ENCODE measurements at regions not wholly inside any gene's neighbourhood (a gene's known extent, or its start where the extent isn't known, plus 50 kb on each side); places are given as distances from the start of the nearest gene placed in this dataset.

DNA sequence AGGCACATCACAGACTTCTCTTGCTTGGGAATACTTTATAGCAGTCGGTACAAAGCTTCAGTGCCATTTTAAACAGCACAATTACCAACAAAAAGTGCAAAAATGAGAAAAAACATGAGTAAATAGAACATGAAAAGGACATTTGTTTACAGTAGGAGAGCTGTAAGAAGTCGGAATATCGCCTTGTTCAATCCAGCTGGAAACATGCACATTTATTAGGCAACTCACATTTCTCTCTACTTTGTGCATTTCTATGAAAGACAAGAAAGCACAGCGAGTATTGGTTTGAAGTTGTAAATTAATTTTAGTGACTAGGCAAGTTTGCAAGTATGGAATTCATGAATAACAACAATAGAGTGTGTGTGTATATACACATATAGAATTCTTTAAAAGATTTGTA is 484.7 kb downstream of the DACH1 start:
- H3K36me3 ChIP-seq (ENCODE audit: insufficient read depth, insufficient read length, low read length): no peaks in the 10 kb centered on the region
- H3K4me1 ChIP-seq (ENCODE audit: insufficient read depth, insufficient read length): no peaks in the 10 kb centered on the region
- H3K27me3 ChIP-seq (ENCODE audit: insufficient read depth, insufficient read length): no peaks in the 10 kb centered on the region
- TF ChIP-seq YY1 (IDR thresholded peaks at IDR 0.05; ENCODE audit: insufficient read depth, insufficient read length): no peak
- TF ChIP-seq SUZ12 (IDR thresholded peaks at IDR 0.05; ENCODE audit: extremely low read depth, insufficient read depth, insufficient read length): no peak
- no peak for TF ChIP-seq ZNF274 (IDR thresholded peaks at IDR 0.05; ENCODE audit: low read depth, low read length)
- H3K9ac ChIP-seq (ENCODE audit: insufficient read length, low read depth): no peak overlapping the region
- H3K4me3 ChIP-seq (ENCODE audit: insufficient read length, low read depth): no peak overlapping the region
- H3K9me3 ChIP-seq (ENCODE audit: insufficient read depth, low read length): no peaks in the 10 kb centered on the region
- no peak for DNase-seq (ENCODE audit: low read depth, low spot score)

DNA sequence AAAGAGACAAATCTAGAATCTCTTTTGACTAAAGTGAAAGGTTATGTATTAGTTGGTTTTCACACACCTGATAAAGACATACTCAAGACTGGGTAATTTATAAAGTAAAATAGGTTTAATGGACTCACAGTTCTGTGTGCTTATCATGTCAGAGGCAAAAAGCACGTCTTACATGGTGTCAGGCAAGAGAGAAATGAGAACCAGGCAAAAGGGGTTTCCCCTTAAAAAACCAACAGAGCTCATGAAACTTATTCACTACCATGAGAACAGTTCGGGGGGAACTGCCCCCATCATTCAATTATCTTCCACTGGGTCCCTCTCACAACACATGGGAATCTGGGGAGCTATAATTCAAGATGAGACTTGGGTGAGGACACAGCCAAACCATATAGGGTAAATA is 486.8 kb downstream of the DACH1 start:
- H3K36me3 ChIP-seq (ENCODE audit: insufficient read depth, insufficient read length, low read length): no peaks in the 10 kb centered on the region
- no peak overlapping the region for H3K9ac ChIP-seq (ENCODE audit: insufficient read length, low read depth)
- no peak overlapping the region for H3K4me3 ChIP-seq (ENCODE audit: insufficient read length, low read depth)
- H3K27me3 ChIP-seq (ENCODE audit: insufficient read depth, insufficient read length): no peaks in the 10 kb centered on the region
- DNase-seq (ENCODE audit: low read depth, low spot score): no peak
- no peak for TF ChIP-seq SUZ12 (IDR thresholded peaks at IDR 0.05; ENCODE audit: extremely low read depth, insufficient read depth, insufficient read length)
- no peak for TF ChIP-seq YY1 (IDR thresholded peaks at IDR 0.05; ENCODE audit: insufficient read depth, insufficient read length)
- TF ChIP-seq ZNF274 (IDR thresholded peaks at IDR 0.05; ENCODE audit: low read depth, low read length): no peak
- H3K9me3 ChIP-seq (ENCODE audit: insufficient read depth, low read length): no peaks in the 10 kb centered on the region
- H3K4me1 ChIP-seq (ENCODE audit: insufficient read depth, insufficient read length): no peaks in the 10 kb centered on the region

DNA sequence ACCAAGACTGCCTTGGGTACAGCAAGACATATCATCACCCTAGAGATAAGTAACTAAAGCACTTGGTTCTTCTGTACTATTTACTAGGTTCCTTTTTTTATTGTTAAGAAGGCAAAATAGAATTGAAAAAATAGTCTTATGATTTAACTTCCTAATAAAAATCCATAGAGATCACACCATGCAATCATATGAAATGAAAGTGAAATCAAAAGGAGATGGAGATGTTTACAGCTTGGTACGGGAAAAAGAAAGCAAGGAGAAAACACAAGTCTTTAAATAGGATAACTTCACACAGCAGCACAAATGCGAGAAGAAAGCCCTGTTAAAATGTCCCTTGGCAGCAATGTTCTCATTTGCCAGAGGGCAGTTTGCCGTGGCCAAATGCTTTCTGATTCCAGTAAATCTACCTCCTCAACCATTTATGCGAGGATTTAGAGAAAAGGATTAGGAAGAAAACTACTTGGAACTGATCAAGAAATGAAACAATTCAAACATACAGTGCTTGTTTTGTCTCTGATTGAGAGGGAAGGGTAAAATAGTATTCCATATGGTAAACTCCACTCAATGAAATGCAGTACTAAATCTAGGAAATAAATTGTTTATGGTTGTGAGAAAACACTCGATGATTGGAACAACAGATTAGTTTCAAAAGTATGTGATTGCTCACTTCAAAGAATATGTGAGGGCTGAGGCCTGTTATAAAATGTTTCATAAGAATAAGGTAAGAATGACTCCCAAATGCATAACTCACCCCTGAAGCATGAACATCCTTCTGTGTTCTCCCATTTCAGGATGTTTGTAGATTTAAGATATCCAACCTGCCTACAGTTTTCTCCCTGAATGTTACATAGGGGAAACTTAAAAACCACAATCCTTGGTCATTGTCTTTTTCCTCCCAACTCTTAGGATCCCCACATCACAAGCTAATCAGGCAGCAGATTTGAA is 487.8 kb downstream of the DACH1 start:
- Histone ChIP-seq H3K27me3 (ENCODE audit: insufficient read depth, insufficient read length) (no peaks in the 10 kb centered on the region), H3K9me3 (ENCODE audit: insufficient read depth, low read length) (no peaks in the 10 kb centered on the region), H3K36me3 (ENCODE audit: insufficient read depth, insufficient read length, low read length) (no peaks in the 10 kb centered on the region), H3K4me1 (ENCODE audit: insufficient read depth, insufficient read length) (no peaks in the 10 kb centered on the region), H3K4me3 (ENCODE audit: insufficient read length, low read depth) (no peak overlapping the region), H3K9ac (ENCODE audit: insufficient read length, low read depth) (no peak overlapping the region)
- no peak for DNase-seq (ENCODE audit: low read depth, low spot score)
- TF ChIP-seq ZNF274 (IDR thresholded peaks at IDR 0.05; ENCODE audit: low read depth, low read length) (no peak), YY1 (IDR thresholded peaks at IDR 0.05; ENCODE audit: insufficient read depth, insufficient read length) (no peak), SUZ12 (IDR thresholded peaks at IDR 0.05; ENCODE audit: extremely low read depth, insufficient read depth, insufficient read length) (no peak)

DNA sequence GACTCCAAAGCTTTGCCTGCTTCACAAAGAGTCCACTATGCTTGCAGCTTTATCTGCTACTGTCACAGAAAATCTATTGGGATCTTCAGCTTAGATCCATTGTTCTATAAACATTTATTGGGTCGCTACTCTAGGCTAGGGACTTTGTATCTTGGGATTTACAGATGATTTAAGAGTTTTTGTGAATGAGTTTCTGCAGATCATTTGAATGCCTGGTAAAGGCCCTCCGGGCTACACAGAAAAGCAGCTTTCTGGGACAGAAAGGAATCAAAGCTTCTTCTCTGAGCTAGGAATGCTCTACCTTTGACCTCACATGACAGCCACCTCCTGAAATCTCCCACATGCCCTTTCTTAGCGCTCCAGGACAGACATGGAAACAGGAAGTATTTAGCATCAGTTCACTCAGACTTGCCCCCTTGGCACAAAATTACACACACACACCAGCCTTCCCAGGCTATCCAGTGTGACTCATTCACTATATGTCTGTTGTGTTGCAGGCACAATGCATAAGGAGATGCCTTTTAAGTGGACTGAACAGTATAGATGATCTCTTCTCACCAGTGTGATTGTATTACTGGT is 492.4 kb downstream of the DACH1 start:
- no peak overlapping the region for H3K4me3 ChIP-seq (ENCODE audit: insufficient read length, low read depth)
- no peaks in the 10 kb centered on the region for H3K36me3 ChIP-seq (ENCODE audit: insufficient read depth, insufficient read length, low read length)
- H3K27me3 ChIP-seq (ENCODE audit: insufficient read depth, insufficient read length): no peaks in the 10 kb centered on the region
- no peak for DNase-seq (ENCODE audit: low read depth, low spot score)
- TF ChIP-seq SUZ12 (IDR thresholded peaks at IDR 0.05; ENCODE audit: extremely low read depth, insufficient read depth, insufficient read length) (no peak), ZNF274 (IDR thresholded peaks at IDR 0.05; ENCODE audit: low read depth, low read length) (no peak), YY1 (IDR thresholded peaks at IDR 0.05; ENCODE audit: insufficient read depth, insufficient read length) (no peak)
- no peaks in the 10 kb centered on the region for H3K4me1 ChIP-seq (ENCODE audit: insufficient read depth, insufficient read length)
- H3K9ac ChIP-seq (ENCODE audit: insufficient read length, low read depth): no peak overlapping the region
- no peaks in the 10 kb centered on the region for H3K9me3 ChIP-seq (ENCODE audit: insufficient read depth, low read length)

DNA sequence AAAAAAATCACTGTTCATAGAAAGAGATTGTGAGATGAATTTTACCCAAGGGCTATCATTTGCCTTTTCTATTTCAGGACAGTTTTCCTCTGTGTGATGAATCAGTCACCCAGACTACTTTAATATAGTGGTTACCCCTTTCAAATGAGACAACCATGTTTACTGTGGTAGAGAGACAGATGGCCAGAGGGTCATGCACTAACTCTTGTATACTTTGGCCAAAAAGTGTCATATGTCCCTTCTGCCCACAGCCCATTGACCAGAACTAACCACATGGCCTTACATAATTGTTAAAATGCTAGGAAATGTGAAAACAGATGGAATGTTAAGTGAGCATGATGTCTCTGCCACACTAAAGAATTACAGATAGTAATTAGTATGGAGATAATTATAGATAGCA is 498.7 kb downstream of the DACH1 start:
- TF ChIP-seq ZNF274 (IDR thresholded peaks at IDR 0.05; ENCODE audit: low read depth, low read length) (no peak), SUZ12 (IDR thresholded peaks at IDR 0.05; ENCODE audit: extremely low read depth, insufficient read depth, insufficient read length) (no peak), YY1 (IDR thresholded peaks at IDR 0.05; ENCODE audit: insufficient read depth, insufficient read length) (no peak)

DNA sequence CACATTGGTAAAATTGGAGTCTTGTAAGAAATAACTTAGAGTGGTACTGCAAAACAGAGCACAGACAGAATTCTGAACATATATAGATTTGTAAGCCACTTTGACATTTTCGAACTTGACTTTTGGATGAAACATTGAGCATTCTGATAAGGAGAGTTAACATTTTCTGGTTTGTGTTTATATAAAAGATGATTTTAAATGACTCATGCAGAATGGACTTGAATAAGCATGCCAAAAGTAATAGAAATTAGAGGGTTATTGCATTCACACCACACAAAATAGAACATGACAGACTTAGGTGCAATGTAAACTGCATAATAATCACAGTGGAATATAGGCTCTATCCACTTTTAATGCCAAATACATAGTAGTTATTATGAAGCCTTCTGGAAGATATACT is 507.0 kb downstream of the DACH1 start:
- H3K9me3 ChIP-seq (ENCODE audit: insufficient read depth, low read length): no peaks in the 10 kb centered on the region
- no peak for TF ChIP-seq YY1 (IDR thresholded peaks at IDR 0.05; ENCODE audit: insufficient read depth, insufficient read length)
- H3K4me1 ChIP-seq (ENCODE audit: insufficient read depth, insufficient read length): no peaks in the 10 kb centered on the region
- no peaks in the 10 kb centered on the region for H3K27me3 ChIP-seq (ENCODE audit: insufficient read depth, insufficient read length)
- H3K4me3 ChIP-seq (ENCODE audit: insufficient read length, low read depth): no peak overlapping the region
- no peaks in the 10 kb centered on the region for H3K36me3 ChIP-seq (ENCODE audit: insufficient read depth, insufficient read length, low read length)
- DNase-seq (ENCODE audit: low read depth, low spot score): no peak
- H3K9ac ChIP-seq (ENCODE audit: insufficient read length, low read depth): no peak overlapping the region

More for the DNA sequence above, 498.7 kb downstream of the DACH1 start:
- no peak overlapping the region for H3K4me3 ChIP-seq (ENCODE audit: insufficient read length, low read depth)
- no peaks in the 10 kb centered on the region for H3K27me3 ChIP-seq (ENCODE audit: insufficient read depth, insufficient read length)
- no peak for DNase-seq (ENCODE audit: low read depth, low spot score)
- H3K4me1 ChIP-seq (ENCODE audit: insufficient read depth, insufficient read length): no peaks in the 10 kb centered on the region
- H3K36me3 ChIP-seq (ENCODE audit: insufficient read depth, insufficient read length, low read length): no peaks in the 10 kb centered on the region
- H3K9ac ChIP-seq (ENCODE audit: insufficient read length, low read depth): no peak overlapping the region
- no peaks in the 10 kb centered on the region for H3K9me3 ChIP-seq (ENCODE audit: insufficient read depth, low read length)

DNA sequence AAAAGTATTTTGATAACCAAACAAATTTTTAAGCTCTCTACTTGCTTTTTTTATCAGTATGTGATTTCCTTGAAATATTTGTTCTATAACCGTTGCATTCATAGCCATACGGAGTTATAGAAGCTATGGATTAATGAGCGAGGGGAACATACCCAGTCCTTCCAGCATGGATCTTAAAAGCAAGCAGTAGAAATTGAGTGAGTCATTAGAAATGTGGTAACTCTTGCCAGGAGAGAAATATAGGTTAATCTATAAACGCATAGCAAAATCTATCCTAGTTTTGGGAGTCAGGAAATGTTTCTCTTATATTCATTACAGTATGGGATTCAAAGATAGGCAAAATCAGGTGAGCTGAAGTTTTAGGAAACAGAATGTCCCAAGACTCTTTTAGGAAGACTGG is 507.4 kb downstream of the DACH1 start:
- no peaks in the 10 kb centered on the region for H3K9me3 ChIP-seq (ENCODE audit: insufficient read depth, low read length)
- no peak for DNase-seq (ENCODE audit: low read depth, low spot score)
- no peak overlapping the region for H3K9ac ChIP-seq (ENCODE audit: insufficient read length, low read depth)
- H3K4me3 ChIP-seq (ENCODE audit: insufficient read length, low read depth): no peak overlapping the region
- H3K4me1 ChIP-seq (ENCODE audit: insufficient read depth, insufficient read length): no peaks in the 10 kb centered on the region
- no peaks in the 10 kb centered on the region for H3K36me3 ChIP-seq (ENCODE audit: insufficient read depth, insufficient read length, low read length)
- TF ChIP-seq SUZ12 (IDR thresholded peaks at IDR 0.05; ENCODE audit: extremely low read depth, insufficient read depth, insufficient read length): no peak
- no peaks in the 10 kb centered on the region for H3K27me3 ChIP-seq (ENCODE audit: insufficient read depth, insufficient read length)
